H9 (cell line): ENCODE measurements at regions not wholly inside any gene's neighbourhood (a gene's known extent, or its start where the extent isn't known, plus 50 kb on each side); places are given as distances from the start of the nearest gene placed in this dataset.
A peak's percentile ranks its signal among the peaks of the same experiment; 100 is the strongest.

ENCODE experiments used
- DNase-seq: peaks from one replicate; pipeline ENCODE4 v3.0.0-alpha.2; 2017
- H2AFZ ChIP-seq: one replicate; pipeline ENCODE4 v1.6.1; 2013; ENCODE audit warnings: mild to moderate bottlenecking, low read length, control low read depth, moderate library complexity
- H2AK5ac ChIP-seq: 2 replicates; pipeline ENCODE4 v1.6.1; 2013; ENCODE audit warnings: low read length, control low read depth, mixed read lengths; ENCODE audit not compliant: insufficient read length
- H2BK120ac ChIP-seq: one replicate; pipeline ENCODE4 v1.6.1; 2013; ENCODE audit warnings: low read depth, mild to moderate bottlenecking, low read length, control low read depth, inconsistent platforms; ENCODE audit not compliant: poor library complexity, severe bottlenecking
- H2BK12ac ChIP-seq: 2 replicates; pipeline ENCODE4 v1.6.1; 2013; ENCODE audit warnings: low read length, control low read depth, mixed read lengths, low read depth; ENCODE audit not compliant: insufficient read length
- H2BK15ac ChIP-seq: 2 replicates; pipeline ENCODE4 v1.6.1; 2013; ENCODE audit warnings: low read depth, low read length, control low read depth
- H2BK20ac ChIP-seq: one replicate; pipeline ENCODE4 v1.6.1; 2013; ENCODE audit warnings: low read depth, mild to moderate bottlenecking, low read length, control low read depth, inconsistent platforms; ENCODE audit not compliant: poor library complexity, severe bottlenecking
- H2BK5ac ChIP-seq: 2 replicates; pipeline ENCODE4 v1.6.1; 2013; ENCODE audit warnings: low read length, control low read depth, mixed read lengths; ENCODE audit not compliant: insufficient read length
- H3K14ac ChIP-seq: 2 replicates; pipeline ENCODE4 v1.6.1; 2013; ENCODE audit warnings: low read length, control low read depth; ENCODE audit not compliant: insufficient read depth
- H3K18ac ChIP-seq: 2 replicates; pipeline ENCODE4 v1.6.1; 2013; ENCODE audit warnings: low read depth, mild to moderate bottlenecking, mixed read lengths, low read length, control low read depth; ENCODE audit not compliant: insufficient read length
- H3K23ac ChIP-seq: 2 replicates; pipeline ENCODE4 v1.6.1; 2013; ENCODE audit warnings: low read length, control low read depth, mixed read lengths, low read depth; ENCODE audit not compliant: insufficient read length
- H3K23me2 ChIP-seq: 2 replicates; pipeline ENCODE4 v1.6.1; 2013; ENCODE audit warnings: low read depth, mild to moderate bottlenecking, mixed read lengths, low read length, control low read depth; ENCODE audit not compliant: insufficient read length, poor library complexity, severe bottlenecking
- H3K27ac ChIP-seq: 2 replicates; pipeline ENCODE4 v1.5.1; 2013; ENCODE audit warnings: low read length, control low read depth, mixed read lengths, low read depth; ENCODE audit not compliant: insufficient read length
- H3K27me3 ChIP-seq: 2 replicates; pipeline ENCODE4 v1.6.1; 2013; ENCODE audit warnings: low read length, control low read depth, inconsistent platforms; ENCODE audit not compliant: insufficient read depth
- H3K4ac ChIP-seq: 2 replicates; pipeline ENCODE4 v1.6.1; 2013; ENCODE audit warnings: low read depth, mild to moderate bottlenecking, control low read depth, inconsistent platforms, low read length, moderate library complexity
- H3K4me1 ChIP-seq: 2 replicates; pipeline ENCODE4 v1.6.1; 2013; ENCODE audit warnings: low read length, control low read depth, inconsistent platforms; ENCODE audit not compliant: insufficient read depth
- H3K4me2 ChIP-seq: 2 replicates; pipeline ENCODE4 v1.6.1; 2013; ENCODE audit warnings: low read length, control low read depth, mixed read lengths; ENCODE audit not compliant: insufficient read length, insufficient read depth
- H3K56ac ChIP-seq: 2 replicates; pipeline ENCODE4 v1.6.1; 2013; ENCODE audit warnings: low read depth, mild to moderate bottlenecking, mixed read lengths, low read length, control low read depth; ENCODE audit not compliant: insufficient read length
- H3K79me1 ChIP-seq: 2 replicates; pipeline ENCODE4 v1.6.1; 2013; ENCODE audit warnings: low read depth, mild to moderate bottlenecking, moderate library complexity, low read length, control low read depth, inconsistent platforms; ENCODE audit not compliant: insufficient read depth, poor library complexity, severe bottlenecking
- H3K79me2 ChIP-seq: 2 replicates; pipeline ENCODE4 v1.6.1; 2013; ENCODE audit warnings: low read length, control low read depth, inconsistent platforms; ENCODE audit not compliant: insufficient read depth
- H3K9ac ChIP-seq: 2 replicates; pipeline ENCODE4 v1.6.1; 2013; ENCODE audit warnings: low read length, control low read depth, mixed read lengths; ENCODE audit not compliant: insufficient read length; ENCODE audit errors: extremely low read depth
- H3K9me3 ChIP-seq: one replicate; pipeline ENCODE4 v1.6.1; 2013; ENCODE audit warnings: low read depth, low read length, inconsistent platforms; ENCODE audit not compliant: control insufficient read depth
- H3T11ph ChIP-seq: one replicate; pipeline ENCODE4 v1.6.1; 2013; ENCODE audit warnings: mild to moderate bottlenecking, low read length, control low read depth, inconsistent platforms
- H4K20me1 ChIP-seq: one replicate; pipeline ENCODE4 v1.6.1; 2013; ENCODE audit not compliant: control insufficient read depth, insufficient read length, insufficient read depth
- H4K5ac ChIP-seq: 2 replicates; pipeline ENCODE4 v1.6.1; 2013; ENCODE audit warnings: low read depth, mild to moderate bottlenecking, mixed read lengths, low read length, control low read depth; ENCODE audit not compliant: insufficient read length
- H4K8ac ChIP-seq: replicated peaks from 2 replicates; pipeline ENCODE4 v1.6.1; 2013; ENCODE audit warnings: low read length, control low read depth, mixed read lengths, low read depth; ENCODE audit not compliant: insufficient read length
- H4K91ac ChIP-seq: 2 replicates; pipeline ENCODE4 v1.6.1; 2013; ENCODE audit warnings: low read depth, mild to moderate bottlenecking, moderate library complexity, mixed read lengths, low read length, control low read depth; ENCODE audit not compliant: insufficient read length
- H3K27ac Mint-ChIP-seq, 3 experiments: 2 replicates in 2 of 3; 3 replicates in 1 of 3; pipeline ENCODE4 v1.8.0; 2020 to 2021; ENCODE audit warnings: mixed read lengths in 3 of 3, mild to moderate bottlenecking in 1 of 3, moderate library complexity in 1 of 3
- H3K27me3 Mint-ChIP-seq: 2 replicates; pipeline ENCODE4 v1.8.0; 2021; ENCODE audit warnings: low read depth, mild to moderate bottlenecking, moderate library complexity, mixed read lengths
- H3K36me3 Mint-ChIP-seq, 3 experiments: 2 replicates in 2 of 3; 3 replicates in 1 of 3; pipeline ENCODE4 v1.8.0; 2020 to 2021; ENCODE audit warnings: low read depth in 3 of 3, mixed read lengths in 3 of 3; ENCODE audit not compliant: insufficient read depth in 1 of 3
- H3K4me1 Mint-ChIP-seq, 2 experiments: 2 replicates each; pipeline ENCODE4 v1.8.0; 2020; ENCODE audit warnings: mixed read lengths in 2 of 2
- H3K4me3 Mint-ChIP-seq, 2 experiments: 2 replicates in 1 of 2; 3 replicates in 1 of 2; pipeline ENCODE4 v1.8.0; 2020 to 2021; ENCODE audit warnings: mild to moderate bottlenecking in 2 of 2, mixed read lengths in 2 of 2, moderate library complexity in 1 of 2
- H3K9me3 Mint-ChIP-seq, 2 experiments: 2 replicates in 1 of 2; 3 replicates in 1 of 2; pipeline ENCODE4 v1.8.0; 2020; ENCODE audit warnings: mild to moderate bottlenecking in 2 of 2, mixed read lengths in 2 of 2, moderate library complexity in 1 of 2
- CTCF ChIP-seq: fragments of 200-600 bp; sonication (generic); conservative IDR thresholded peaks from 3 replicates; pipeline ENCODE4 v1.8.0; 2021; ENCODE audit warnings: antibody characterized with exemption, mild to moderate bottlenecking
- WGBS: extraction: QIAGEN DNeasy Blood & Tissue Kit; methylation state at CpG from one replicate; pipeline ENCODE4 v1.1.7; 2013; ENCODE audit warnings: missing lambda C conversion rate, low lambda C conversion rate, mixed read lengths; ENCODE audit not compliant: insufficient read length; ENCODE audit errors: extremely low coverage; 5-methylcytosine and 5-hydroxymethylcytosine counted together

- Histone ChIP-seq H3K27me3 (no peaks in the 10 kb centered on the region), H3K23ac (no peak overlapping the region), H3K4me1 (peaks cover 2% of the 10 kb centered on the region; the same call in 1 of the 2 replicates), H2AFZ (no peak overlapping the region), H3K4me2 (no peak overlapping the region), H2BK12ac (no peak overlapping the region), H2BK20ac (no peak overlapping the region), H3K9ac (no peak overlapping the region), H2AK5ac (no peak overlapping the region), H2BK5ac (no peak overlapping the region), H3K27ac (no peak overlapping the region), H3K23me2 (no peaks in the 10 kb centered on the region), H3K56ac (no peak overlapping the region), H3K79me2 (no peaks in the 10 kb centered on the region), H2BK15ac (no peak overlapping the region), H3K18ac (no peak overlapping the region), H3T11ph (no peak overlapping the region), H3K79me1 (no peaks in the 10 kb centered on the region), H3K4ac (no peak overlapping the region), H4K8ac (no peak overlapping the region), H4K5ac (no peak overlapping the region), H2BK120ac (no peak overlapping the region), H4K91ac (no peak overlapping the region), H4K20me1 (no peaks in the 10 kb centered on the region), H3K14ac (0 out of 2 replicates have a peak overlapping the region, but pooled peaks have one; percentile 30), H3K9me3 (no peaks in the 10 kb centered on the region)
- Mint-ChIP-seq H3K36me3 (no peaks in the 10 kb centered on the region; a peak in 1 of 7 replicates), H3K27me3 (peaks cover 3% of the 10 kb centered on the region), H3K9me3 (no peaks in the 10 kb centered on the region; a peak in 1 of 5 replicates), H3K4me1 (peaks cover 42 to 48% of the 10 kb centered on the region in 2 experiments), H3K4me3 (no peak overlapping the region), H3K27ac (no peak overlapping the region)
- no peak for DNase-seq
- no CpG with 5 or more reads among the region's 7 CpGs for WGBS
- no peak for TF ChIP-seq CTCF
These were observed 266.8 kb upstream of the RAB6C start for GRCh38 chr2:129712676-129712985.
